ENCODE measurements at regions not wholly inside any gene's neighbourhood (a gene's known extent, or its start where the extent isn't known, plus 50 kb on each side); places are given as distances from the start of the nearest gene placed in this dataset.

GRCh38 chr9:13642646-13643045 lies 363.2 kb upstream of the MPDZ start:
- no peak for DNase-seq

GRCh38 chr9:13629067-13629466 lies 349.6 kb upstream of the MPDZ start:
- no peak for DNase-seq

GRCh38 chr9:13628526-13628925 lies 349.0 kb upstream of the MPDZ start:
- DNase-seq = no peak

- DNase-seq = no peak
These were observed 348.0 kb upstream of the MPDZ start for GRCh38 chr9:13627502-13627901.

GRCh38 chr9:13627071-13627470 lies 347.6 kb upstream of the MPDZ start:
- no peak for DNase-seq

- DNase-seq = no peak
These were observed 347.1 kb upstream of the MPDZ start for GRCh38 chr9:13626601-13627000.

GRCh38 chr9:13621872-13622564 lies 342.5 kb upstream of the MPDZ start:
- no peak for DNase-seq

GRCh38 chr9:13616491-13617035 lies 337.1 kb upstream of the MPDZ start:
- no peak for DNase-seq

- no peak for DNase-seq
These were observed 336.4 kb upstream of the MPDZ start for GRCh38 chr9:13615660-13616490.

- DNase-seq = no peak
These were observed 334.6 kb upstream of the MPDZ start for GRCh38 chr9:13614060-13614459.

GRCh38 chr9:13613296-13613695 lies 333.8 kb upstream of the MPDZ start:
- no peak for DNase-seq

- DNase-seq = no peak
These were observed 329.0 kb upstream of the MPDZ start for GRCh38 chr9:13608451-13608850.

- DNase-seq = peak; percentile 43
These were observed 328.3 kb upstream of the MPDZ start for GRCh38 chr9:13607481-13608441.

- peak; percentile 30 for DNase-seq
These were observed 327.1 kb upstream of the MPDZ start for GRCh38 chr9:13606586-13606985.

- no peak for DNase-seq
These were observed 324.4 kb upstream of the MPDZ start for GRCh38 chr9:13603921-13604320.

GRCh38 chr9:13598738-13599137 lies 319.2 kb upstream of the MPDZ start:
- no peak for DNase-seq

GRCh38 chr9:13597427-13597826 lies 317.9 kb upstream of the MPDZ start:
- DNase-seq = no peak

GRCh38 chr9:13597004-13597403 lies 317.5 kb upstream of the MPDZ start:
- DNase-seq = no peak

GRCh38 chr9:13596383-13596970 lies 317.0 kb upstream of the MPDZ start:
- DNase-seq = no peak

GRCh38 chr9:13590996-13591395 lies 311.5 kb upstream of the MPDZ start:
- no peak for DNase-seq

GRCh38 chr9:13589034-13589737 lies 309.7 kb upstream of the MPDZ start:
- no peak for DNase-seq
